ENCODE measurements at regions not wholly inside any gene's neighbourhood (a gene's known extent, or its start where the extent isn't known, plus 50 kb on each side); places are given as distances from the start of the nearest gene placed in this dataset.
A peak's percentile ranks its signal among the peaks of the same experiment; 100 is the strongest.

DNA sequence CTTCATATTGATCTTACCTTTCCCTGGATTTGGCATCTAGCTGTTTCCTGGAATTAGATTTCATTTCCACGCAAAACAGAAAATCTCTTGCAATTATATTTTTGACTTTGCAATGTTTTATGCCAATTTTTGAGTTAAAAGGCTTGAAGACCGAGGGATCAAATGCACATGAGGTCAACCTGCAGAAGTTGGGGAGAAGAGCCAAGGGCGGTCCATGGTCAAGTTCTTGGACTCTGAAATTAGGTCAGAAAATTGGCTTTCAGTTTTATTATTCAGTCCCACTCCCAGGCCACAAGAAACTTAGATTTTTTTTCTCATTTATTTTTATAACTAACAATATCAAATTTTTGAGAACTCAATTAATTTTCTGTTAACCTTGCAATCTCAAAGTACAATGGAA lies 499.1 kb upstream of the USP24 start:
- no peak for DNase-seq (ENCODE audit: low read depth)

DNA sequence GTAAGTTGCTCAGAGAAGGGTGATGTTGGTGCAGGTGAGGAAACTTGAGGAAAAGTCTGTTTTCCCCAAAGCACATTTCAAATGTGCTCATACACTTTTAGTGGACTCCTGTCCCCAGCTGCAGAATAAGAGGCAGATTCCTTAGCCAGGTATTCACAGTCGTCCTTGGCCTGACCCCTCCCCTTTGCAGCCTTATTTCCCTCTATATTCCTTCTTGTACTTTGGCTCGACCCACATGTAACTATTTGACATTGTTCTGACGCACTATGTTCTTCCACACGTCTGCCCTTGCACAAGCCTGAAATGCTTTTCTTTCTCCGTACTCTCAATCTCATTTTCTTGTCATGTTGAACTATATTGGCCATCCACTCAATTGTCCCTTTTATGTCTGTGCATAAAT lies 498.4 kb upstream of the USP24 start:
- DNase-seq (ENCODE audit: low read depth), result no peak

GRCh38 chr1:55712148-55712547 lies 497.0 kb upstream of the USP24 start:
- DNase-seq (ENCODE audit: low read depth), result no peak

DNA sequence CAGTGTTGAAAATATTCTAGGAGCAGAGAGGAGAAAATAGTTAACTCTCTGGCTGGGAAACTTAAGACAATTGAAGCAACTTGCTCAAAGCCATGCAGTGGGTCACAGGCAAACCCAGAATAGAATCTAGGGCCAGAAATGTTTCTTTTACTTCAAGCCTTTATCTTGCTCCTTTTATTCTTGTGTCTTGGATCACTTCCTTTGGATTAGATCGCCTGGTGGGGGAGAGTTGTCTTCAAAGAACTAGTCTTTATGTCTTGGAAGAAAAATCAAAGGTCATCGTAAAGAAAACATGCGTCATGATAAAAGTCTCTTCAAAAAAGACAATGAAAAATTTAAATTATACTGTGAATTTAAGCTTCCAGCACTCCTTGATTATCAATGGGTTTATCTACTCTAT lies 493.6 kb upstream of the USP24 start:
- DNase-seq (ENCODE audit: low read depth), result no peak

- DNase-seq (ENCODE audit: low read depth), result no peak
These were observed 492.7 kb upstream of the USP24 start for GRCh38 chr1:55707846-55708245.

GRCh38 chr1:55707196-55707595 lies 492.0 kb upstream of the USP24 start:
- DNase-seq (ENCODE audit: low read depth), result no peak

DNA sequence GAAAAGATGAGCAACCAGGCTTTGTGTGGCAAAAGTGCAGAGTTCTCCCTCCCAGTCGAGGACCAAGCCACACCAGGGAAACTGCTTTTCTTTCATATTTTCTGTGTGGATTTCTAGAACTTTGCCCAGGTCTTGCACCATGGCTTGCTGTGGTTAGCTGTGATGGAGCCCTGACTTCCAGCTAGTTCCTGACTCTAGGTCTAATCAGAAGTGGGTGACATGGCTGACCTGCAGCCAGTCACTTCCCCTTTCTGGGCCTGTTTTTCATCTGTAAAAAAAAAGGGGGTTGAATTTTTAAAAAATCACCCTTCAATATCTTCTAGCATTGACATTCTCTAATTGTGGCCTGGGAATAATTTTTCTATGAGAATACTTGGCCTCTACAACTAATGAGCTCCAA lies 491.2 kb upstream of the USP24 start:
- DNase-seq (ENCODE audit: low read depth), result no peak

- peak; percentile 56 for DNase-seq (ENCODE audit: low read depth)
These were observed 488.7 kb upstream of the USP24 start for GRCh38 chr1:55703726-55704363.

DNA sequence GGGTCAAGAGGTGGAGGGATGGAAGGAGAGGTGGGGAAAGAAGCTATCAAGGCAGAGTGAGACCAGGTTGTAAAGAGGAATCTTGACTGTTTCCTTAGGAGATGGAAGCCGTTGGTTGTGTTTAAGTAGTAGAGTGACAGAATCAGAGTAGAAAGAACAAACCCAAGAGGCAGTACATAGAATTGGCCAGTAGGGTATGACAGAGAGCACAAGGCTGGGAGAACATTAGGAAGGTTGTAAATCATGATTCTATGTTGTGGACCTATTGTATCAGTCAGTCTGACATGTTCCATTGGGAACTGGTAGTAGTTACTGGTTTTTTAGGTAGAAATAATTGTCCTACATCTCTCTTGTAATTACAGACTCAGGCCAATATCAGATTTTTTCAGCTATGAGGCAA lies 486.9 kb upstream of the USP24 start:
- DNase-seq (ENCODE audit: low read depth), result no peak

DNA sequence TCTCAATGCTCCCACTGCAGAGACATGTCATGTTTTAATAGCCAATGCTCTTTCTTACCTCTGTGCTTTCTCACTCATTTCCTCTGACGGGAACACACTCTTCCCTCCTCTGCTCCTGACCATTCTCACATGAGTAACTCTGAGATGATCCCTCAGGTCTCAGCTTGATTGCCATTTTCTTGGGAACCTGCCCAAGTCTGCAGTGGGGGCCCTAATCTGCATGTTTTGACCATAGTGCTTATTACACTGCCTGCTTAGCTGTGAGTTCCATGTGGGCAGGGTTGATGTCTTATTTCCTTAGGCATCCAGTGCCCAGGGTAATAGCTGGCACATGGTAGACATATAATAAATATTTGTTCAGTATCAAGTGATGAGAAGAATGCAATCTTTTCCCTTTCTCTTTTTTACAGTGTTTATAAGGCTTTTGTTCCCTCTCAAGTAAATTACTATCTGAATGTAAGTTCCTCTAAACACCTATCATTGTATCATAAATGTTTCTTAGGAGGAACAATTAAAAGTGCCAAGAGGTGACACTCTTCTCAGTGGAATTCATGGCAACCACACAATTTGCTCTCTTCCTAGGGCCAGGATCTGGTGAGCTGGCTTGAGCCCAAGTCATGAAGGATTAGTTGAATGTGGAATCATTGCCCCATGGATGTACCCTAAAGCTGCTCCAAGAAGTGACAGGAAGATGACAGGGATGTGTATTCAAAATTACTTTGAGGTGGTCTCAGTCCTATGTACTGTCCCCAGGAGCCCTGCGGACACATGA lies 485.4 kb upstream of the USP24 start:
- DNase-seq (ENCODE audit: low read depth), result peak; percentile 60

DNA sequence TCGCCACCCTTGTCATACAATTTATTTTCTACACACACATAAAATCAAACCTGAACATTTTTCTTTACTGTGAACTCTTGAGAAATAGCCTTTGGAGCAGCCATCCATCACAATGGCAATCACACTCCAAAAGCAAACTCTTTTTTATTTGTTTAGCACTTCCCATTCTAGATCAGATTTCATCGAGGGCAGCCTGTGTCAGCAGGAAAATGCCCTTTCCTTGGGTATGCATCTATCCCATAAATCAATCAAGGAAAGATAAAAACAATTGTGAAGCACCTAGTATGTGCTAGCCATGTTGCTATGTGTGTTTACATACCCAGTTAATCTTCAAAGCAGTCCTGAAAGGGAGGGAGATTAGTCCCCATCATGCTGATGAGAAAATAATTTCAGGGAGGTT lies 484.1 kb upstream of the USP24 start:
- DNase-seq (ENCODE audit: low read depth), result no peak

DNA sequence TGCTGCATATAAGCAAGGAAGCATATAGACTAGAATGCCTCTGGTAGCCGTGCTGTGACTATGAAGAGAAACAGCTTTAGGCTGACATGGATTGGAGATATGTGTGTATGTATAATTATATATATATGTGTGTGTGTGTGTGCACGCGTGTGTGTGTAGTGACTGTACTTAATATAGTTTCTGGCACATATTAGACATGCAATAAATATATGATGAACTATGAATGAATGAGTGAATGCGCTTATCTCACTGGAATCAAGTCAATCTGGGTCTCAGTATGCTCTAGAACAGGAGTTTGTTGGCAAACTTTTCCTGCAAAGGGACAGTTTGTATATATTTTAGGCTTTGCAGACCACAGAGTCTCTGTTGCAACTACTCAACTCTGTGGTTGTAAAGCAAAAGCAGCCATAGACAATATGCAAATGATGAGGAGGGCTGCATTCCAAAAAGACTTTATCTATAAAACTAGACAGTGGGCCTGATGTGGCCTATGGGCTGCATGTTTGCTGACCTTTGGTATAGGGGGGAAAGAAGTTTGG lies 482.9 kb upstream of the USP24 start:
- DNase-seq (ENCODE audit: low read depth), result no peak

DNA sequence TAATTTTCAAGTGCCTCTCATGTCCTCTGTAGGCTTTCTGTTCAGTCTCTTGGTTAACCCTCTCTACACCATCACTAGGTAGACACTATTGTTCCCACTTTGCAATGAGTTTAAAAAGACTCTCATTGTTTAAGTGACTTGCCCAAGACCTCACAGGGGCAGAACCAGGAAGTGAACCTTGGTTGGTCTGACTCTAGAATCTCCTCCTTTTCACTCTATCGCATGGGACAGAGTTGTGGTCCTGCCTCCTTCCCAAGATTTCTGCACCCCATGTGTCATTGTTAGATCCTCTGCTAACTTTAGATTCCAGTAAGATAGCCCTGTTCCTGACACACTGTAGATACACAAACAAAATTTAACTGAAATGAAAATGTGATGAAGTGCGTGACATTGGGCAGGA lies 481.7 kb upstream of the USP24 start:
- DNase-seq (ENCODE audit: low read depth), result no peak

- DNase-seq (ENCODE audit: low read depth), result peak; percentile 94
These were observed 481.1 kb upstream of the USP24 start for GRCh38 chr1:55696181-55696754.

GRCh38 chr1:55695552-55695951 lies 480.4 kb upstream of the USP24 start:
- DNase-seq (ENCODE audit: low read depth), result no peak

DNA sequence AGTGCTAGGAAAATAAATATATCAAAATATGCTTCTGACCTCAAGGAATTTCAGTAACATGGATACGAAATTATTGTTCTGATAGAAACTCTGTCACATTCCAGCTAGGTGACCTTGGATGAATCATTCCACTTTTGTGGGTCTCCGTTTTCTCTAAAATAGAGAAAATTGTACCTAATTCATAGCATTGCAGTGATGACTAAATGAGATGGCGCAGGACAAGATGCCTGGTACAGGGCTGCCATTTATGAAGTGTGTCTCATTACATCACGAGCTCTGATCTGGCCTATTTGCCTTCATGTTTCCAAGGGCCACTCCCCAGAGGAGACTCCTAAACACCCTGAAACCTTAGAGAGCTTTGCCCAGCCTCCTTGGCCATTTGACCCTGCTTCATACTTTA lies 480.0 kb upstream of the USP24 start:
- DNase-seq (ENCODE audit: low read depth), result no peak

- no peak for DNase-seq (ENCODE audit: low read depth)
These were observed 479.2 kb upstream of the USP24 start for GRCh38 chr1:55694310-55694801.

GRCh38 chr1:55692726-55693125 lies 477.6 kb upstream of the USP24 start:
- DNase-seq (ENCODE audit: low read depth), result no peak

DNA sequence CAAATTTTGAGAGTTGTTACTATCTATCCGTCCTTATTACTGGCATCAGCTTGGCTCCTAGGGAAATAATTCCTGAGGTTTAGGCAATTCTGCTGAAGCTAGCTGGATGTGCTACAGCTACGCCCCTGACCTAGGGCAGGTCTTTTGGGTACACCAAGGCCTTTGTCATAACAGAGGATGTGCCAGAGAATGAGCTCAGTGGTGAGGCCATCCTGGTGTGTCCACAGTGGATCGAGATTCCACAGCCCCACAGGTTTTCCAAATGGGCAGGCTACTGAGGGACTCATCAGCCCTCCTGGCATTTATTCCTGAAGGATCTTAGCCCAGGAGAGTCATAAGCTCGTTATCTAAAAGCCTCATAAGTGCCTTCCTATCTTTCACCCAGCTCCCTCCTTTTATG lies 475.2 kb upstream of the USP24 start:
- DNase-seq (ENCODE audit: low read depth), result no peak

DNA sequence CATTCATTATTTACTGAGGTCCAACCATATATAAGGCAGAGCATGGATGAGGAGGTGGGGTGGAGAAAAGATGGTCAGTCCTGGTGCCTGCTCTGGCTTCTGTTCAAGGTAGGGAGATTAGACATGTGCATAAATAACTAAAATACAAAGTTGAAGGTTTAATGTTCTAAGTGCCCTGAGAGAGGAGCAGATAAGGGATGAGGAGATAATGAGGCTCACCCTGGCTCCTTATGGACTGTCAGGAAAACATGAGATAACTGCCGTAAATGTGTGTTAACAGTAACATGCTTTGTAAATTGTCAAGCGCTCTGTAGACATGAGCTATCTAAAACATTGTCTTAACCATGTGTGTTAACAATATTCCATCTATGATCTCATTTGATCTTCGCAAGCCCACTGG lies 474.6 kb upstream of the USP24 start:
- DNase-seq (ENCODE audit: low read depth), result no peak

DNA sequence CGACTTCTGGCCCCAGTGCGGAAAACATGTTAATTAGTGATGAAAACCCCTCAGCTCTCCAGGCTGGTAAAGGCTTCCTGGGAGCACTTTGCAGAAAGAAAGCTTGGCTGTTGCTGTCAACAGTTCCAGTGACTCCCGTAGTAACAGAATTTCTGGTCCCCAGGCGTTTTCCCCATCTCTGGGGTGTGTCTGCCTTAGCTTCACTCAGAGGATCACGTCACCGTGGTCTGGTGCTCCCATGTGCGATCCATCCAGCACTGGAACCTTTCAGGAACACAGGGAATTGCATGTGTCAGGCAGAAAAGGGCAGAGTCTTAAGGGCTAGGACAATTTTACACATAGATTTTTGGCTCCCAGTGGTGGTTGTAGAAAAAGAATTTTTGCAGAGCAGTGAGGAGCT lies 470.4 kb upstream of the USP24 start:
- DNase-seq (ENCODE audit: low read depth), result peak; percentile 71

- no peak for DNase-seq (ENCODE audit: low read depth)
These were observed 469.0 kb upstream of the USP24 start for GRCh38 chr1:55684131-55684650.

DNA sequence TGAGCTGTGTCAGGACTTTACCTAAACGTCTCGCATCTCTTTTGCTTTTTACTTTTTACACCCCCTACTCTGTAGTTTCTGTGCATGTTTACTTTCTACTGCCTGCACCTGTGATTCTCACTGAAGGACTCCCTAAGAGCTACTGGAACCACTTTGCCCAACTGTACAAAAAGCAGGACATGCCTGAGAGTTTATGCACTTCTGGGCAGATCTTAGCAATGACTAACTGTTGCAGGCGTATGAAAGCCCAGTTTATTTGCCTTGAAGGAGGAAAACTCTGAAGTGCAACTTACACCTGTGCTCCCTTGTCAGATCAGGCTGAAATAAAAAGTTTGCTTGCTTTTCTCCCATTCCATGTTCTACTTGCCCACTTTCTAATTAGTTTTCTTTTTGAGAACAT lies 467.0 kb upstream of the USP24 start:
- no peak for DNase-seq (ENCODE audit: low read depth)
